ENCODE measurements at regions not wholly inside any gene's neighbourhood (a gene's known extent, or its start where the extent isn't known, plus 50 kb on each side); places are given as distances from the start of the nearest gene placed in this dataset.

DNA sequence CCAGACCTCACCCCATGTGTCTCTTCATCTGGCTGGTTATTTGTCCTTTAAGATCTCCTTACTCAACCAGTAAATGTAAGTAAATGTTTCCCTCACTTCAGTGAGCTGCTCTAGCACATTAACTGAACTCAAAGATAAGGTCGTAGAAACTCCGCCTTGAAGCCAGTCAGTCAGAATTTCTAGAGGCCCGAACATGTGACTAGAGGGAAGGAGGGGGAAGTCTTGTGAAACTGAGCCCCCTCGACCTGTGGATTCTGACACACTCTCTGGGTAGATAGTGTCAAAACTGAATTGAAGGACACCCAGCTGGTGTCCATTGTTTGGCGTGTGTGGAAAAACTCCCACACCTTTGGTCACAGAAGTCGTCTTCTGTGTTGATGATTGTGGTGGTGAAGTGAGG, 933.9 kb downstream of the ADGRL3 start:
- TF ChIP-seq EZH2 (IDR thresholded peaks at IDR 0.05; ENCODE audit: borderline replicate concordance, low read depth, low read length, poor library complexity, severe bottlenecking) = no peak
- TF ChIP-seq, protein P1, sequence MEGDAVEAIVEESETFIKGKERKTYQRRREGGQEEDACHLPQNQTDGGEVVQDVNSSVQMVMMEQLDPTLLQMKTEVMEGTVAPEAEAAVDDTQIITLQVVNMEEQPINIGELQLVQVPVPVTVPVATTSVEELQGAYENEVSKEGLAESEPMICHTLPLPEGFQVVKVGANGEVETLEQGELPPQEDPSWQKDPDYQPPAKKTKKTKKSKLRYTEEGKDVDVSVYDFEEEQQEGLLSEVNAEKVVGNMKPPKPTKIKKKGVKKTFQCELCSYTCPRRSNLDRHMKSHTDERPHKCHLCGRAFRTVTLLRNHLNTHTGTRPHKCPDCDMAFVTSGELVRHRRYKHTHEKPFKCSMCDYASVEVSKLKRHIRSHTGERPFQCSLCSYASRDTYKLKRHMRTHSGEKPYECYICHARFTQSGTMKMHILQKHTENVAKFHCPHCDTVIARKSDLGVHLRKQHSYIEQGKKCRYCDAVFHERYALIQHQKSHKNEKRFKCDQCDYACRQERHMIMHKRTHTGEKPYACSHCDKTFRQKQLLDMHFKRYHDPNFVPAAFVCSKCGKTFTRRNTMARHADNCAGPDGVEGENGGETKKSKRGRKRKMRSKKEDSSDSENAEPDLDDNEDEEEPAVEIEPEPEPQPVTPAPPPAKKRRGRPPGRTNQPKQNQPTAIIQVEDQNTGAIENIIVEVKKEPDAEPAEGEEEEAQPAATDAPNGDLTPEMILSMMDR (conservative IDR thresholded peaks at IDR 0.05; ENCODE audit: low read depth, low read length) = no peak

All from A673 (cell line).